HL-60 (cell line): ENCODE measurements at regions not wholly inside any gene's neighbourhood (a gene's known extent, or its start where the extent isn't known, plus 50 kb on each side); places are given as distances from the start of the nearest gene placed in this dataset.

Source experiments
- DNase-seq, 2 experiments: peaks; one replicate each; pipeline ENCODE4 v3.0.0-alpha.2; 2010 to 2020; ENCODE audit warnings: low read depth in 1 of 2, low spot score in 1 of 2
- H3K27ac ChIP-seq: fragments of 250-450 bp; sonication (Bioruptor Pico); replicated peaks from 2 replicates; pipeline ENCODE4 v1.5.1; 2020; ENCODE audit warnings: mild to moderate bottlenecking, moderate library complexity
- H3K27me3 ChIP-seq: fragments of 250-450 bp; sonication (Bioruptor Pico); 2 replicates; pipeline ENCODE4 v1.5.1; 2021; ENCODE audit warnings: mild to moderate bottlenecking, moderate library complexity; ENCODE audit not compliant: insufficient read depth, poor library complexity, severe bottlenecking
- H3K4me3 ChIP-seq: replicated peaks from 2 replicates; pipeline ENCODE4 v1.5.1; 2011; ENCODE audit warnings: mild to moderate bottlenecking, control low read depth, low read length; ENCODE audit not compliant: insufficient read depth
- GABPA ChIP-seq: IDR thresholded peaks from 2 replicates; pipeline ENCODE4 v1.6.1; 2012; ENCODE audit warnings: low read depth
- POLR2AphosphoS5 ChIP-seq: IDR thresholded peaks from 2 replicates; pipeline ENCODE4 v1.6.1; 2012; ENCODE audit warnings: low read depth
- SPI1 ChIP-seq: IDR thresholded peaks from 2 replicates; pipeline ENCODE4 v1.6.1; 2012; ENCODE audit warnings: low read depth, mild to moderate bottlenecking, borderline replicate concordance
- TF ChIP-seq, protein P1 (sequence below): IDR thresholded peaks from 2 replicates; pipeline ENCODE4 v1.6.1; 2012; ENCODE audit warnings: low read depth; ENCODE audit not compliant: insufficient replicate concordance
- TF ChIP-seq, protein P2 (sequence below): IDR thresholded peaks from one replicate; pipeline ENCODE4 v1.5.1; 2011; ENCODE audit warnings: low read length, control low read depth, inconsistent platforms; ENCODE audit not compliant: insufficient read depth

DNA sequence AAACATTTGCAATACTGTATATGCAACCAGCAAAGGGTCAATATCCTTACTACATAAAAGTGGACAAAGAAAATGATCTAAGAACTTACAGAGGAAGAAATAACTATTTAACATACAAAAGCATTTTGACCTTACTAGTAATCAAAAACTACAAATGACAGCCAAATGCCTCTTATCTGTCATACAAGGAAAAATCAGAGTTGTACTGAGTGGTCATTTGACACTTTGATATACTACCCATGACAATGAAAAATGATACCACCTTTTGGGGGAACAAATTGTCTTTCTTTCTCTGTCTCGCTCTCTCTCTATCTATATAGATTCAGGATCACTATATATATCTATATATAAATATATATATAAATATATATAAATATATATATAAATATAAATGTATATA, 50.4 kb upstream of the ZSWIM6 start:
- Histone ChIP-seq H3K27ac (no peak overlapping the region), H3K27me3 (no peaks in the 10 kb centered on the region), H3K4me3 (no peak overlapping the region)
- TF ChIP-seq, protein P1, sequence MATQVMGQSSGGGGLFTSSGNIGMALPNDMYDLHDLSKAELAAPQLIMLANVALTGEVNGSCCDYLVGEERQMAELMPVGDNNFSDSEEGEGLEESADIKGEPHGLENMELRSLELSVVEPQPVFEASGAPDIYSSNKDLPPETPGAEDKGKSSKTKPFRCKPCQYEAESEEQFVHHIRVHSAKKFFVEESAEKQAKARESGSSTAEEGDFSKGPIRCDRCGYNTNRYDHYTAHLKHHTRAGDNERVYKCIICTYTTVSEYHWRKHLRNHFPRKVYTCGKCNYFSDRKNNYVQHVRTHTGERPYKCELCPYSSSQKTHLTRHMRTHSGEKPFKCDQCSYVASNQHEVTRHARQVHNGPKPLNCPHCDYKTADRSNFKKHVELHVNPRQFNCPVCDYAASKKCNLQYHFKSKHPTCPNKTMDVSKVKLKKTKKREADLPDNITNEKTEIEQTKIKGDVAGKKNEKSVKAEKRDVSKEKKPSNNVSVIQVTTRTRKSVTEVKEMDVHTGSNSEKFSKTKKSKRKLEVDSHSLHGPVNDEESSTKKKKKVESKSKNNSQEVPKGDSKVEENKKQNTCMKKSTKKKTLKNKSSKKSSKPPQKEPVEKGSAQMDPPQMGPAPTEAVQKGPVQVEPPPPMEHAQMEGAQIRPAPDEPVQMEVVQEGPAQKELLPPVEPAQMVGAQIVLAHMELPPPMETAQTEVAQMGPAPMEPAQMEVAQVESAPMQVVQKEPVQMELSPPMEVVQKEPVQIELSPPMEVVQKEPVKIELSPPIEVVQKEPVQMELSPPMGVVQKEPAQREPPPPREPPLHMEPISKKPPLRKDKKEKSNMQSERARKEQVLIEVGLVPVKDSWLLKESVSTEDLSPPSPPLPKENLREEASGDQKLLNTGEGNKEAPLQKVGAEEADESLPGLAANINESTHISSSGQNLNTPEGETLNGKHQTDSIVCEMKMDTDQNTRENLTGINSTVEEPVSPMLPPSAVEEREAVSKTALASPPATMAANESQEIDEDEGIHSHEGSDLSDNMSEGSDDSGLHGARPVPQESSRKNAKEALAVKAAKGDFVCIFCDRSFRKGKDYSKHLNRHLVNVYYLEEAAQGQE, result no peak
- TF ChIP-seq POLR2AphosphoS5 (no peak), GABPA (no peak), SPI1 (no peak)
- TF ChIP-seq, protein P2, sequence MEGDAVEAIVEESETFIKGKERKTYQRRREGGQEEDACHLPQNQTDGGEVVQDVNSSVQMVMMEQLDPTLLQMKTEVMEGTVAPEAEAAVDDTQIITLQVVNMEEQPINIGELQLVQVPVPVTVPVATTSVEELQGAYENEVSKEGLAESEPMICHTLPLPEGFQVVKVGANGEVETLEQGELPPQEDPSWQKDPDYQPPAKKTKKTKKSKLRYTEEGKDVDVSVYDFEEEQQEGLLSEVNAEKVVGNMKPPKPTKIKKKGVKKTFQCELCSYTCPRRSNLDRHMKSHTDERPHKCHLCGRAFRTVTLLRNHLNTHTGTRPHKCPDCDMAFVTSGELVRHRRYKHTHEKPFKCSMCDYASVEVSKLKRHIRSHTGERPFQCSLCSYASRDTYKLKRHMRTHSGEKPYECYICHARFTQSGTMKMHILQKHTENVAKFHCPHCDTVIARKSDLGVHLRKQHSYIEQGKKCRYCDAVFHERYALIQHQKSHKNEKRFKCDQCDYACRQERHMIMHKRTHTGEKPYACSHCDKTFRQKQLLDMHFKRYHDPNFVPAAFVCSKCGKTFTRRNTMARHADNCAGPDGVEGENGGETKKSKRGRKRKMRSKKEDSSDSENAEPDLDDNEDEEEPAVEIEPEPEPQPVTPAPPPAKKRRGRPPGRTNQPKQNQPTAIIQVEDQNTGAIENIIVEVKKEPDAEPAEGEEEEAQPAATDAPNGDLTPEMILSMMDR, result no peak
- DNase-seq, result no peak
